Hepatocyte (in vitro differentiated cells): ENCODE measurements at regions not wholly inside any gene's neighbourhood (a gene's known extent, or its start where the extent isn't known, plus 50 kb on each side); places are given as distances from the start of the nearest gene placed in this dataset.
"Not testable (repeated sequence)": the region's sequence is repeated elsewhere in the genome, so short reads cannot be mapped to it uniquely, and the experiment has no call there.

Experiments
- EZH2 ChIP-seq: fragments of 200-600 bp; sonication (generic); IDR thresholded peaks from 2 replicates; pipeline ENCODE4 v1.6.1; 2016; ENCODE audit warnings: antibody characterized with exemption, mild to moderate bottlenecking, borderline replicate concordance
- TF ChIP-seq, protein P1 (sequence below): fragments of 200-600 bp; sonication (generic); IDR thresholded peaks from 2 replicates; pipeline ENCODE4 v1.5.1; 2016; ENCODE audit warnings: antibody characterized with exemption, mild to moderate bottlenecking; ENCODE audit not compliant: poor library complexity

DNA sequence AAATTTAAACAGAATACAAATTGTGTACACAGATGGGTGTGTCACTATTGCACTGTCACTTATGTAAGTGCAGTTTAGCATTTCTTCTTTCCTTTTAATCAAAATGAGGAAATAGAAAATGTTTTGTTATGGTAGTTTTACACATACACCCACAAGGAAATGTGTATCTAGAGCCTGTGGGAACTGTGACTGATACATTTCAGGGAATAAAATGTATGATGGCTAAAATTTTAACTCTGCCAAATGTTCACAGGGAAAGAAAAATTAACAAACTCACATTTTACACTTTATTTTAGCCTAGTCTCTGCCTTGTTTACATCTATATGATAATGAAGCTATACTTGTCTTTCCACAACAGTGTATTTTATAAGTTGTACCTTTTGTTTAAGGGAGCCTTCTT is 66.4 kb upstream of the NBPF19 start:
- TF ChIP-seq, protein P1, sequence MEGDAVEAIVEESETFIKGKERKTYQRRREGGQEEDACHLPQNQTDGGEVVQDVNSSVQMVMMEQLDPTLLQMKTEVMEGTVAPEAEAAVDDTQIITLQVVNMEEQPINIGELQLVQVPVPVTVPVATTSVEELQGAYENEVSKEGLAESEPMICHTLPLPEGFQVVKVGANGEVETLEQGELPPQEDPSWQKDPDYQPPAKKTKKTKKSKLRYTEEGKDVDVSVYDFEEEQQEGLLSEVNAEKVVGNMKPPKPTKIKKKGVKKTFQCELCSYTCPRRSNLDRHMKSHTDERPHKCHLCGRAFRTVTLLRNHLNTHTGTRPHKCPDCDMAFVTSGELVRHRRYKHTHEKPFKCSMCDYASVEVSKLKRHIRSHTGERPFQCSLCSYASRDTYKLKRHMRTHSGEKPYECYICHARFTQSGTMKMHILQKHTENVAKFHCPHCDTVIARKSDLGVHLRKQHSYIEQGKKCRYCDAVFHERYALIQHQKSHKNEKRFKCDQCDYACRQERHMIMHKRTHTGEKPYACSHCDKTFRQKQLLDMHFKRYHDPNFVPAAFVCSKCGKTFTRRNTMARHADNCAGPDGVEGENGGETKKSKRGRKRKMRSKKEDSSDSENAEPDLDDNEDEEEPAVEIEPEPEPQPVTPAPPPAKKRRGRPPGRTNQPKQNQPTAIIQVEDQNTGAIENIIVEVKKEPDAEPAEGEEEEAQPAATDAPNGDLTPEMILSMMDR, result not testable (repeated sequence)
- TF ChIP-seq EZH2, result not testable (repeated sequence)
